GM18499 (cell line): ENCODE measurements at regions not wholly inside any gene's neighbourhood (a gene's known extent, or its start where the extent isn't known, plus 50 kb on each side); places are given as distances from the start of the nearest gene placed in this dataset.

Source experiments
- ATAC-seq: cut with Tn5 transposase; IDR thresholded peaks from one replicate; pipeline ENCODE4 v1.9.1; 2021; ENCODE audit warnings: moderate number of reproducible peaks; ENCODE audit not compliant: insufficient read depth, unreplicated experiment

GRCh38 chr7:123401295-123401694, 133.1 kb downstream of the IQUB start:
- no peak for ATAC-seq

GRCh38 chr7:123400196-123400595, 134.2 kb downstream of the IQUB start:
- ATAC-seq: no peak

- no peak for ATAC-seq
Measured at GRCh38 chr7:123398921-123399320, 135.5 kb downstream of the IQUB start.

GRCh38 chr7:123397746-123398338, 136.6 kb downstream of the IQUB start:
- no peak for ATAC-seq

- ATAC-seq: no peak
Measured at GRCh38 chr7:123393623-123394022, 140.8 kb downstream of the IQUB start.

GRCh38 chr7:123372368-123372767, 162.0 kb downstream of the IQUB start:
- ATAC-seq: no peak

GRCh38 chr7:123367484-123368122, 166.8 kb downstream of the IQUB start:
- peak; percentile 85 for ATAC-seq

GRCh38 chr7:123367031-123367430, 167.3 kb upstream of the SLC13A1 start:
- no peak for ATAC-seq

GRCh38 chr7:123366626-123367025, 166.9 kb upstream of the SLC13A1 start:
- ATAC-seq: no peak

- ATAC-seq: no peak
Measured at GRCh38 chr7:123360631-123361030, 160.9 kb upstream of the SLC13A1 start.

GRCh38 chr7:123355576-123356190, 155.9 kb upstream of the SLC13A1 start:
- ATAC-seq: no peak

- ATAC-seq: no peak
Measured at GRCh38 chr7:123352973-123353372, 153.2 kb upstream of the SLC13A1 start.

- ATAC-seq: no peak
Measured at GRCh38 chr7:123351516-123352505, 152.0 kb upstream of the SLC13A1 start.

GRCh38 chr7:123351027-123351426, 151.3 kb upstream of the SLC13A1 start:
- no peak for ATAC-seq

- ATAC-seq: no peak
Measured at GRCh38 chr7:123348690-123349089, 148.9 kb upstream of the SLC13A1 start.

GRCh38 chr7:123346766-123347165, 147.0 kb upstream of the SLC13A1 start:
- ATAC-seq: no peak

GRCh38 chr7:123343611-123344010, 143.8 kb upstream of the SLC13A1 start:
- ATAC-seq: no peak

GRCh38 chr7:123341102-123341501, 141.3 kb upstream of the SLC13A1 start:
- ATAC-seq: no peak

GRCh38 chr7:123338688-123339087, 138.9 kb upstream of the SLC13A1 start:
- ATAC-seq: no peak

GRCh38 chr7:123329988-123330643, 130.3 kb upstream of the SLC13A1 start:
- ATAC-seq: no peak
